HEK293T (cell line): ENCODE measurements at regions not wholly inside any gene's neighbourhood (a gene's known extent, or its start where the extent isn't known, plus 50 kb on each side); places are given as distances from the start of the nearest gene placed in this dataset.

Source experiments
- ARNT ChIP-seq: fragments of 450-650 bp; IDR thresholded peaks from 2 replicates; pipeline ENCODE4 v1.6.1; 2017; ENCODE audit warnings: mild to moderate bottlenecking
- CTBP1 ChIP-seq: fragments of 450-650 bp; IDR thresholded peaks from 2 replicates; pipeline ENCODE4 v1.6.1; 2016; ENCODE audit warnings: borderline replicate concordance
- FOXA1 ChIP-seq: fragments of 450-650 bp; IDR thresholded peaks from 2 replicates; pipeline ENCODE4 v1.6.1; 2016; ENCODE audit warnings: mild to moderate bottlenecking
- FOXM1 ChIP-seq: fragments of 450-650 bp; IDR thresholded peaks from 2 replicates; pipeline ENCODE4 v1.6.1; 2017; ENCODE audit warnings: mild to moderate bottlenecking, borderline replicate concordance
- HDGF ChIP-seq: fragments of 450-650 bp; IDR thresholded peaks from 2 replicates; pipeline ENCODE4 v1.6.1; 2017; ENCODE audit warnings: antibody characterized with exemption, borderline replicate concordance
- L3MBTL2 ChIP-seq: fragments of 450-650 bp; conservative IDR thresholded peaks from 2 replicates; pipeline ENCODE4 v1.6.1; 2016; ENCODE audit warnings: mild to moderate bottlenecking
- LEF1 ChIP-seq: fragments of 450-650 bp; IDR thresholded peaks from 2 replicates; pipeline ENCODE4 v1.6.1; 2017; ENCODE audit warnings: mild to moderate bottlenecking, borderline replicate concordance
- NFRKB ChIP-seq: fragments of 450-650 bp; IDR thresholded peaks from 2 replicates; pipeline ENCODE4 v1.6.1; 2016; ENCODE audit warnings: mild to moderate bottlenecking, moderate library complexity
- SP1 ChIP-seq: fragments of 450-650 bp; IDR thresholded peaks from 2 replicates; pipeline ENCODE4 v1.6.1; 2017
- SUZ12 ChIP-seq: fragments of 450-650 bp; IDR thresholded peaks from 2 replicates; pipeline ENCODE4 v1.6.1; 2016; ENCODE audit warnings: mild to moderate bottlenecking
- TARDBP ChIP-seq: fragments of 450-650 bp; IDR thresholded peaks from 2 replicates; pipeline ENCODE4 v1.6.1; 2016
- ZNF384 ChIP-seq: fragments of 450-650 bp; IDR thresholded peaks from 2 replicates; pipeline ENCODE4 v1.6.1; 2016

DNA sequence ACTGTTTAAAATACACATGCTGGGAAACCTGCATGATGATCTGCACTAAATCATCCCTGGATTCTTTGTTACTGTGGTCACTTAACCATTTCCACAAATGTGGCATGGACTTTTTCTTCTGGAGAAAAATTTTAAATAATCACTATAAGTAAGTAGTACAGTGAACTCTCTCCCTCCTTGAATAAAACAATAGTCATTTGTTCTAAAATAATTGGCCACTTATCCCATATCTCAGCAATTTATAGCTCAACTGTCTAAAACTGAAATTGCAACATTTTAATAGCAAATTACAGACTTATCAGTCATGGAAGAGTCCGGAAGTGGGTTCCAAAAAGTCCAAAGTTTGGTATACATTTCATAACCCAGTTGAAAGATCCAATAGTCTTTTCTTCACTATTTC is 90.9 kb downstream of the MTERF1 start:
- TF ChIP-seq CTBP1 (no peak), FOXM1 (no peak), LEF1 (no peak), ZNF384 (no peak), SUZ12 (no peak), FOXA1 (no peak), HDGF (no peak), ARNT (no peak), NFRKB (no peak), SP1 (no peak), TARDBP (no peak), L3MBTL2 (no peak)
